NCI-H128 (cell line): ENCODE measurements at regions not wholly inside any gene's neighbourhood (a gene's known extent, or its start where the extent isn't known, plus 50 kb on each side); places are given as distances from the start of the nearest gene placed in this dataset.

Experiments
- DNase-seq: peaks from one replicate; lab custom pipeline; 2025; ENCODE audit not compliant: unreplicated experiment; lab: John Stamatoyannopoulos, UW

- peak; percentile 65 for DNase-seq
Observed at GRCh38 chr17:70855401-70856054, 686.2 kb downstream of the KCNJ2 start.

- no peak for DNase-seq
Observed at GRCh38 chr17:70857351-70857750, 688.0 kb downstream of the KCNJ2 start.

- DNase-seq, result no peak
Observed at GRCh38 chr17:70859829-70860228, 690.5 kb downstream of the KCNJ2 start.

DNA sequence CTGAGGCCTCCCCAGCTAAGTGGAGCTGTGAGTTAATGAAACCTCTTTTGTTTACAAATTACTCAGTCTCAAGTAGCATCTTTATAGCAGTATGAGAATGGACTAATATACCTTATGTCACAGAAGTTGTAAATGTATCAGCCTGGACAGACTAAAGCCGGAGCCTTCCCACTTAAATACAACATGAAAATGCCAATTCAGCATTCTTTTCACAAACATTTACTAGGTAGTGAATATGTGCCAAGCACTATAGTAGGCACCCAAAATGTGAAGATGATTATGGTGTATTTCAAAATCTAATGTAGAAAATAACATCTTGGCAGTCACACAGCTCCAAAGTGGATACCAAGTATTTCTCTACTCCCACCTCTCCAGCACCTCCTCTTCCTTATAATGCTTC, 693.0 kb downstream of the KCNJ2 start:
- DNase-seq, result no peak

DNA sequence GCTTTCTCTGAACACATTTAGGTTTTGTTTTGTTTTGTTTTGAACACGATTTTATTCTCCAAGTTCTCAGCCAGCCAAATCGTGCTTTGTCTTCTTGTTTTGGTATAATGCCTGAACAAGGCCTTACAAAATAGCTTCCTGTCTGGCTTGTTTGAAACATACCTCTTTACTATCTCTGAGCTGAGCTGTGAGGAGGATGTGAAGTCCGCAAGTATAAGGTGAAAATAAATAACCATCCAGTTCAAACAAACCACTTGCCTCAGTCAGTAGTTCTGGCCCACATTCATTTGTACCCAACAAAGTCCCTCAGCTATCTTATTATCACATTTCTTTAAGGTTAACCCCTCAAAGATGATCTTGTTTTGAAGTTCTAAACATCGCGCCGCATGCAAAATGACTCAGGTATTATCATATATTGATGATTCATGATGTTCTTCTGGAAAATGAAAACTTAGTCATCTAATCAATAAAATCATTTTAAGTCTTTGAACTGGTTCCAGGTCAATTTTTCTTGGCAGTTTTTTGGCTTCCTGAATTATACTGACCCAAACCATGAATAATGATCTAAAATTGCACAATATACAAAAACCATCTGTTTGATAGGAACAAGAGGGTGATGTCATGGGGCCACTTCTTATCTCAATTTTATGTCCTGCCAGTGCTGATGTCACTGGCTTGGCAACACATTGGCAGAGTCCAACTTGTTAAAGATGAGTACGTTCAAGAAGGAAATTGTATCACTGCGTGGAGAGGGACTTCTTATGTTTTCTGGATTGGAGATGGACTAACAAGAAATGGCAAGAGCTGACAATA, 694.3 kb downstream of the KCNJ2 start:
- no peak for DNase-seq

DNA sequence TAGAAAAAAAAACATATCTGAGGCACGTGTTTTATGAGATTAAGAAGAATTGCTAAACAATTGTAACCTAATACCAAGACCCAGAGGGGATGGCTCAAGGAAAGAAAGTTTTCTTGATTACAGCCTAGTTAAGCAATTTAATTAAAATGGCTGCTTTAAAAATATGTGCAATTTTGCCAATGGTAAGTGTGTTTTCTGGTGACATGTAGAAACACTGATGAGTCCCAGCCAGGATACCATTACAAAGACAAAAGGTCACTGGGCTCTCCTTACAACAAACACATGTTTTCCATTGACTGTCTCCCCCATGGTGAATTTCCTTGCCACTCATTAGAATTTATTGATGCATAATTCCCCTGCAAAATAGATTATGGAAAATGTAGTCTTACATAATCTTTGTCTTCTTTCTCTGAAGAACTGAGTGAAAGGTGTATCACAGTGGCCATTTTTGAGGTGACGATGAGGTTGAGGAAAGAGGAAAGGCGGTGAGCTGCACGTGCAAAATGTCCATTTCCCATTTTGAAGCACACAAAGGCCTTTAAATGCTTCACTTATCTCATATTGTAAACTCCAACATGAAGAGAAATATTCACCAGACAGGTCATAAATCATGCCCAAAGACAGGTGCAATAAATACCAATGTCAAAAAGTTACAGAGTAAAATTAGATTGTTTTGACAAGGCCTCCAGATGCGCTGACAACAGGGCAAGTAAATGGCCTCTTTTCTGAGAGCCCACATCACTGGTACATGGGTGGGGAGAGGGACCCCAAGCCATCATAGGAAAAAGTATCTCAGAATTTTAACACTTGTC, 696.9 kb downstream of the KCNJ2 start:
- no peak for DNase-seq

GRCh38 chr17:70868149-70868548, 698.8 kb downstream of the KCNJ2 start:
- DNase-seq, result no peak

GRCh38 chr17:70869402-70870085, 700.2 kb downstream of the KCNJ2 start:
- no peak for DNase-seq

GRCh38 chr17:70871180-70871818, 702.0 kb downstream of the KCNJ2 start:
- DNase-seq, result no peak

DNA sequence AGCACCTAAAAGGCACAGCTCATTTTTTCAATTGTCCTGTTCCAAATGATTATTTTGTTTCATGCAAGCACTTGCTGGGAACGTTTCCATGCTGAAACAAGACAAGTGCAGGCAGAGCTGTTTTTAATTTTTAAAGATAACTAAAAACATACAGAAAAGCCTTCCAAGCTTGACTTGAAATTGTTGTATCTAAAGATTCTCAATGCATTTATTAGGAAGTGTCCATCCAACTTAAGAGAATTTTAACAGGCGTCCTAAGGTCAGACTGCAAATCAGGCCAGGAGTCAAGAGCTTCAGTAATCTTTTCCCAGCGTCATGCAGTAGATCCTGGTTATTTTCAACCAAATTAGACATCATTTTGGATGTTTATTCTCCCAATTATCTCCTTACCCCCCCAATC, 702.8 kb downstream of the KCNJ2 start:
- no peak for DNase-seq

GRCh38 chr17:70875729-70876310, 706.5 kb downstream of the KCNJ2 start:
- no peak for DNase-seq

DNA sequence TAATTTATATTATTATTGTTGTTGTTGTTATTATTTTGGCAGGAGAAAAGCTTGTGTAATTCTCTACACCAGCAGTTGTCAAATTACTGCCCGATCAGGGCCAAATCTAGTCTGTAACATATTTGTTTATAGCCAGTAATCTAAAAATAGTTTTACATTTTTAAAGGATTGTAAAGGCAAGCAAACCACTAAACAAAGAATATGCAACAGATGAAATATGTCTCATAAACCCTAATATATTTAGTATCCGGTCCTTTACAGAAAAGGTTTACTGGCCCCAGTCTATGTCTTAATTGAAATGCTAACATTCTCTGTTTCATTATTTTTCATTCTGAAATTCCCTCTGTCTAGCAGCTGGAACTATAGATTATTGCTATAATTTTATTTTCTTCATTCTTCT, 709.5 kb downstream of the KCNJ2 start:
- no peak for DNase-seq

DNA sequence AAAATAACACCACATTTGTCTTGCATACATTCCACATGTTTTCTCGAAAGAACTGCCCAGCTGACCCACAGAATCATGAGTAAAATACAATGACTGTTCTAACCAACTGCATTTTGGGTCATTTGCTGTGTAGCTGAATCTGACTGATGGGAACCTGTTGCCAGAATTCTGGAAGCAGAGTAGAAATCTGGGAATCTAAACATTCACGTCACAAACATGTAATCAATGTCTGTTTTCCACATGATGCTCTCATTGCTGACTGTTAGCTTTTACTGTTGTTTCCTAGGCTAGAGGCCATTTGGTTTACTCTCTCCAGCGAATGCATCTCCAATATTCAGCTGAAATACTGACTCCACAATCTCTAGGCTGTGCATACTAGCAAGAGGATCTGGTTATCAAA, 710.1 kb downstream of the KCNJ2 start:
- DNase-seq, result no peak

GRCh38 chr17:70881093-70881492, 711.8 kb downstream of the KCNJ2 start:
- no peak for DNase-seq

DNA sequence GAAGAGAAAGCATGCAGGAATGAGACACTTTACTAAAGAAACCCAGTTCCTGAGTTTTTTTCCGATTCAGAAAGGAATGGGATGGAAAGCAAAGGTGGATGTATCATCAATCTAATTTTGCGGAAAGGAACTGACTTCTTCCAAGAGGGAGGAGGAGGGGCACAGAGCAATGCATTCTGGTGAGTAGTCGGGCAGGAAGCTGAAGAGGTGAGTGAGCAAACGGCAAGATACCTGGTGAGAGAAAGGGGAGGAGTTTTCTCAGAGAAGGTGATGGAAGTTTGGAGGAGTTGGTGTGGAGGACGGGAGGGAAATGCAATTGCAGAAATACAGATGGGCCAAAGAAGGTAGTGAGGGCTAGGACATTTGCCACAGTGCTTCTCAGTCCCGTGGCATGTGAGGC, 713.2 kb downstream of the KCNJ2 start:
- no peak for DNase-seq

- no peak for DNase-seq
Observed at GRCh38 chr17:70886648-70887047, 717.3 kb downstream of the KCNJ2 start.

- no peak for DNase-seq
Observed at GRCh38 chr17:70888324-70888723, 719.0 kb downstream of the KCNJ2 start.

DNA sequence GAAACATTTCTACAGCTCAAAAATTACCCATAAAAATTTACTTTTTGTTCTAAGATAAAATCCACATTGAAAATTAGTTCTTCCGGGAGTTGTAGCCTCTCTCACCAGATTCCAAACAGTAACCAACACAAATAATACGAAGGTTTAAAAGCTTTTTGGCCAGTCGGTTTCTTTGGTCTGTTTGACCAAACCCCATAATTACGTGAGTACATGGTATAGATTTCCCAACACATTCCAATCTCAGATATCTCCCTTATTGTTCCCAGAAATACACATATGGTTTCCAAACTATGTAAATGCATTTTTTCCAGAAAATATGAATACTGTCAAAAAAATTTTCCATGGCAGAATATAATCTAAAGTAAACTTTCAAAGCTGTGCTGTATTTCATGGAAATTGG, 722.0 kb downstream of the KCNJ2 start:
- DNase-seq, result no peak

GRCh38 chr17:70892527-70892926, 723.2 kb downstream of the KCNJ2 start:
- no peak for DNase-seq

DNA sequence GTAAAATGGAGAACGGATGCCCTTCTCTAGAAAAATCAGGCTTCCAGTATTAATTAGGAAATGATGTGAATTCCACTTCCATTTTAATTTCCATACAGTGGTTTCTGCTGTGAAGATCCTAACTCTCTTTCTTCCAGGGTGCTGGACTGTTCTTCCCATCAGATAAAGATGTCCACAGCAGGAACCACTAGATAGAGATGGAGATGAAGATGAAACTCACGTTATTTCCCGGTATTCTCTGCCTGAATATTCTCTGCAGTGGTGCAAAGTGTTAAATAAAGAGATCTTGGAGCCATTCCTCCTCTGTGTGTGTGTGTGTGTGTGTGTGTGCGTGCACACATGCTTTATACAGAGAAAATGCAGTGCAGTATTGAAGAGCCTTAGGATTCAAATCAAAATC, 727.5 kb downstream of the KCNJ2 start:
- no peak for DNase-seq
